ENCODE measurements at regions not wholly inside any gene's neighbourhood (a gene's known extent, or its start where the extent isn't known, plus 50 kb on each side); places are given as distances from the start of the nearest gene placed in this dataset.

- no peaks in the 10 kb centered on the region for H3K4me1 ChIP-seq
Observed at GRCh38 chr20:60306551-60306950, 348.3 kb downstream of the CDH26 start.

GRCh38 chr20:60310560-60311349 is 352.5 kb downstream of the CDH26 start:
- no peaks in the 10 kb centered on the region for H3K4me1 ChIP-seq
- H3K36me3 ChIP-seq, result no peaks in the 10 kb centered on the region
- no peak overlapping the region for H3K27ac ChIP-seq
- intact Hi-C loops (cut with DNase I), result no loop called here
- no peak for DNase-seq (ENCODE audit: low spot score in 2 of 2)
- no peak for TF ChIP-seq CTCF (IDR thresholded peaks at IDR 0.05)
- no peaks in the 10 kb centered on the region for H3K27me3 ChIP-seq
- H3K4me3 ChIP-seq, result no peak overlapping the region
- H3K9me3 ChIP-seq, result no peaks in the 10 kb centered on the region

More at GRCh38 chr20:60306551-60306950, 348.3 kb downstream of the CDH26 start:
- H3K27ac ChIP-seq, result no peak overlapping the region
- intact Hi-C loops (cut with DNase I), result no loop called here
- no peak overlapping the region for H3K4me3 ChIP-seq
- DNase-seq (ENCODE audit: low spot score in 2 of 2), result no peak
- H3K36me3 ChIP-seq, result no peaks in the 10 kb centered on the region
- no peak for TF ChIP-seq CTCF (IDR thresholded peaks at IDR 0.05)
- H3K9me3 ChIP-seq, result no peaks in the 10 kb centered on the region
- H3K27me3 ChIP-seq, result no peaks in the 10 kb centered on the region

DNA sequence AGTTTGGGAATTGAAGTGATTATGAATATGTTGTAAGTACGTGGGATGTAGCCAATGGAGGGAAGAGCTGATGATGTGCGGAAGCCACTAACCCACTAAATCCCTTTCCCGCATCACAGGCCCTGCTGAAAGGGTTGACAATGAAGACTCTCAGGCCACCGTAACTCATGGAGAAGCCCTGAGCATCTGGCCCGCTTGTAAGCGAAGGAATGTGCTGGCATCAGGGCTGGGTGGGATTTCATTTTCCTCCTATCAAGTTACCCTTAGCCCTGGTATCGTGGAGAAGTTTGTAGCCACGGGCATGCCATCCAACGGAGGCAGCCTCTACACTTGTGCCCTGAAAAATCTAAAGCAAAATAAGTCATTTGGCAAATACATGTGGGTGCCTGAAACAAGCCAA is 355.0 kb downstream of the CDH26 start:
- H3K4me1 ChIP-seq, result no peaks in the 10 kb centered on the region
- no peak overlapping the region for H3K27ac ChIP-seq
- no peak overlapping the region for H3K4me3 ChIP-seq
- no peaks in the 10 kb centered on the region for H3K36me3 ChIP-seq
- no peak for TF ChIP-seq CTCF (IDR thresholded peaks at IDR 0.05)
- intact Hi-C loops (cut with DNase I), result no loop called here
- no peaks in the 10 kb centered on the region for H3K9me3 ChIP-seq
- no peaks in the 10 kb centered on the region for H3K27me3 ChIP-seq
- DNase-seq (ENCODE audit: low spot score in 2 of 2), result no peak

- intact Hi-C loops (cut with DNase I), result no loop called here
- H3K9me3 ChIP-seq, result no peaks in the 10 kb centered on the region
- no peaks in the 10 kb centered on the region for H3K4me1 ChIP-seq
- no peak overlapping the region for H3K27ac ChIP-seq
- no peaks in the 10 kb centered on the region for H3K36me3 ChIP-seq
- no peak for DNase-seq (ENCODE audit: low spot score in 2 of 2)
- H3K27me3 ChIP-seq, result no peaks in the 10 kb centered on the region
- no peak for TF ChIP-seq CTCF (IDR thresholded peaks at IDR 0.05)
- H3K4me3 ChIP-seq, result no peak overlapping the region
Observed at GRCh38 chr20:60313614-60314013, 355.4 kb downstream of the CDH26 start.

- intact Hi-C loops (cut with DNase I), result no loop called here
- H3K27me3 ChIP-seq, result no peaks in the 10 kb centered on the region
- H3K9me3 ChIP-seq, result no peaks in the 10 kb centered on the region
- no peaks in the 10 kb centered on the region for H3K4me1 ChIP-seq
- no peak for TF ChIP-seq CTCF (IDR thresholded peaks at IDR 0.05)
- H3K36me3 ChIP-seq, result no peaks in the 10 kb centered on the region
- no peak overlapping the region for H3K27ac ChIP-seq
- no peak for DNase-seq (ENCODE audit: low spot score in 2 of 2)
- no peak overlapping the region for H3K4me3 ChIP-seq
Observed at GRCh38 chr20:60314727-60315126, 356.5 kb downstream of the CDH26 start.

Measured in ascending aorta (tissue), 2 donors.